Colonic mucosa (tissue), 4 donors: ENCODE measurements at regions not wholly inside any gene's neighbourhood (a gene's known extent, or its start where the extent isn't known, plus 50 kb on each side); places are given as distances from the start of the nearest gene placed in this dataset.
"Not testable (repeated sequence)": the region's sequence is repeated elsewhere in the genome, so short reads cannot be mapped to it uniquely, and the experiment has no call there.

Source experiments
- DNase-seq: peaks from one replicate; pipeline ENCODE4 v3.0.0-alpha.2; 2020
- H3K27ac ChIP-seq: fragments of 200-600 bp; one replicate; pipeline ENCODE4 v1.8.0; 2021
- H3K27me3 ChIP-seq: fragments of 200-600 bp; one replicate; pipeline ENCODE4 v1.8.0; 2021
- H3K36me3 ChIP-seq: fragments of 200-600 bp; one replicate; pipeline ENCODE4 v1.8.0; 2021
- H3K4me1 ChIP-seq: fragments of 200-600 bp; one replicate; pipeline ENCODE4 v1.8.0; 2021; ENCODE audit warnings: mild to moderate bottlenecking
- H3K4me3 ChIP-seq: fragments of 200-600 bp; one replicate; pipeline ENCODE4 v1.8.0; 2021
- H3K9ac ChIP-seq, 2 donors: one replicate each; pipeline ENCODE4 v1.7.0; 2013; ENCODE audit warnings: control low read depth in 2 of 2, low read depth in 2 of 2, low read length in 2 of 2
- H3K9me3 ChIP-seq: fragments of 200-600 bp; one replicate; pipeline ENCODE4 v1.8.0; 2021
- intact Hi-C: fragments of 100-400 bp; cut with DNase I; formaldehyde crosslinking; loops from one replicate; pipeline ENCODE4 v1.14.1; 2022
- TF ChIP-seq, protein P1 (sequence below): fragments of 200-600 bp; IDR thresholded peaks from one replicate; pipeline ENCODE4 v1.8.0; 2022; ENCODE audit warnings: antibody characterized with exemption, mild to moderate bottlenecking
- donor health status: healthy.
- donor health status: DM: no; HTN: no; CAD: no.
- donor health status: DM: no; HTN: no; CAD: no.

- Histone ChIP-seq H3K9ac (no peak overlapping the region), H3K9me3 (no peaks in the 10 kb centered on the region), H3K36me3 (no peaks in the 10 kb centered on the region), H3K27me3 (no peaks in the 10 kb centered on the region), H3K4me1 (no peaks in the 10 kb centered on the region), H3K27ac (no peak overlapping the region), H3K4me3 (no peak overlapping the region)
- TF ChIP-seq, protein P1, sequence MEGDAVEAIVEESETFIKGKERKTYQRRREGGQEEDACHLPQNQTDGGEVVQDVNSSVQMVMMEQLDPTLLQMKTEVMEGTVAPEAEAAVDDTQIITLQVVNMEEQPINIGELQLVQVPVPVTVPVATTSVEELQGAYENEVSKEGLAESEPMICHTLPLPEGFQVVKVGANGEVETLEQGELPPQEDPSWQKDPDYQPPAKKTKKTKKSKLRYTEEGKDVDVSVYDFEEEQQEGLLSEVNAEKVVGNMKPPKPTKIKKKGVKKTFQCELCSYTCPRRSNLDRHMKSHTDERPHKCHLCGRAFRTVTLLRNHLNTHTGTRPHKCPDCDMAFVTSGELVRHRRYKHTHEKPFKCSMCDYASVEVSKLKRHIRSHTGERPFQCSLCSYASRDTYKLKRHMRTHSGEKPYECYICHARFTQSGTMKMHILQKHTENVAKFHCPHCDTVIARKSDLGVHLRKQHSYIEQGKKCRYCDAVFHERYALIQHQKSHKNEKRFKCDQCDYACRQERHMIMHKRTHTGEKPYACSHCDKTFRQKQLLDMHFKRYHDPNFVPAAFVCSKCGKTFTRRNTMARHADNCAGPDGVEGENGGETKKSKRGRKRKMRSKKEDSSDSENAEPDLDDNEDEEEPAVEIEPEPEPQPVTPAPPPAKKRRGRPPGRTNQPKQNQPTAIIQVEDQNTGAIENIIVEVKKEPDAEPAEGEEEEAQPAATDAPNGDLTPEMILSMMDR = no peak
- intact Hi-C loops = no loop called here
- DNase-seq = no peak
These were observed 224.8 kb downstream of the FAM43A start for GRCh38 chr3:194910414-194910984.

DNA sequence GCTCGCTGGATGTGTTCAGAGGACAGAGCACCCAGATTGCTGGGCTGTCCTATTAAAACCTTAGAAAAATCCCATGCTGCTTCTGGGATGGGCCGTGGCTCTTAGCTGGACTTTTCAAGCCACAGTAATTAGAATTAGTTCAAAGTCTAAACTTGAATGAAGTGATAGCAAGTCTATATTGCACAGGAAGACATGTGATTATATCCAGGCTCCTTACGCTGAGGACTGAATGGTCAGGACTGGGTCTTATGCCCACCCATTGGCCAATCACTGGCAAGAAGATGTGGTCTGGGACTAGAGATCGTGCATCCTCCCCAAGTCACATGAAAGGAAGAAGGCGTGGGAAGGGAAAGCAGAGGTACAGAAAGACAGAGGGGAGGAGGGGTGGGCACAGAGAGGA, 227.6 kb downstream of the FAM43A start:
- H3K9me3 ChIP-seq = no peaks in the 10 kb centered on the region
- no peak overlapping the region for H3K9ac ChIP-seq
- intact Hi-C loops = no loop called here
- H3K36me3 ChIP-seq = no peaks in the 10 kb centered on the region
- DNase-seq = no peak
- H3K4me1 ChIP-seq = no peaks in the 10 kb centered on the region
- H3K4me3 ChIP-seq = no peak overlapping the region
- H3K27me3 ChIP-seq = no peaks in the 10 kb centered on the region
- H3K27ac ChIP-seq = no peak overlapping the region
- TF ChIP-seq, protein P1 = no peak

DNA sequence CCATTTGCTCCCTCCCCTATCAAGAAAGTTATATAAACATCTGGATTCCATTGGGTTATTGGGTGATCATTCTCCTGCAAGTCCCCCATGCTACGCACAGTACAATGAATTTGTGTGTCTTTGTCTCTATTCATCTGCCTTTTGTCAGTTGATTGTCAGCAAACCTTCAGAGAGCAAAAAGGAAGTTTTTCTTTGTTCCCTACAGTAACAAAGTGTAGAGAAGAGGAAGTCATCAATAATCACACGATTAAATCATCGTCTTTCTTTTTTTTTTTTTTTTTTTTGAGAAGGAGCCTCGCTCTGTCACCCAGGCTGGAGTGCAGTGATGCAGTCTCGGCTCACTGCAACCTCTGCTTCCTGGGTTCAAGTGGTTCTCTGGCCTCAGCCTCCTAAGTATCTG, 239.2 kb downstream of the FAM43A start:
- DNase-seq, H3K9ac ChIP-seq, H3K27ac ChIP-seq, H3K4me1 ChIP-seq, H3K9me3 ChIP-seq, intact Hi-C loops, H3K36me3 ChIP-seq, H3K27me3 ChIP-seq, H3K4me3 ChIP-seq: not testable (repeated sequence)

- Histone ChIP-seq H3K4me1 (no peaks in the 10 kb centered on the region), H3K9me3 (no peaks in the 10 kb centered on the region), H3K4me3 (no peak overlapping the region), H3K9ac (no peak overlapping the region), H3K27ac (no peak overlapping the region), H3K27me3 (no peaks in the 10 kb centered on the region), H3K36me3 (no peaks in the 10 kb centered on the region)
- TF ChIP-seq, protein P1 = no peak
- no peak for DNase-seq
- intact Hi-C loops = no loop called here
These were observed 239.9 kb downstream of the FAM43A start for GRCh38 chr3:194925614-194926013.

GRCh38 chr3:194928227-194928626, 242.5 kb downstream of the FAM43A start:
- Histone ChIP-seq H3K36me3 (no peaks in the 10 kb centered on the region), H3K9ac (no peak overlapping the region), H3K27ac (no peak overlapping the region), H3K4me1 (no peaks in the 10 kb centered on the region), H3K4me3 (no peak overlapping the region), H3K9me3 (no peaks in the 10 kb centered on the region), H3K27me3 (no peaks in the 10 kb centered on the region)
- intact Hi-C loops = no loop called here
- DNase-seq = no peak
- TF ChIP-seq, protein P1 = no peak

DNA sequence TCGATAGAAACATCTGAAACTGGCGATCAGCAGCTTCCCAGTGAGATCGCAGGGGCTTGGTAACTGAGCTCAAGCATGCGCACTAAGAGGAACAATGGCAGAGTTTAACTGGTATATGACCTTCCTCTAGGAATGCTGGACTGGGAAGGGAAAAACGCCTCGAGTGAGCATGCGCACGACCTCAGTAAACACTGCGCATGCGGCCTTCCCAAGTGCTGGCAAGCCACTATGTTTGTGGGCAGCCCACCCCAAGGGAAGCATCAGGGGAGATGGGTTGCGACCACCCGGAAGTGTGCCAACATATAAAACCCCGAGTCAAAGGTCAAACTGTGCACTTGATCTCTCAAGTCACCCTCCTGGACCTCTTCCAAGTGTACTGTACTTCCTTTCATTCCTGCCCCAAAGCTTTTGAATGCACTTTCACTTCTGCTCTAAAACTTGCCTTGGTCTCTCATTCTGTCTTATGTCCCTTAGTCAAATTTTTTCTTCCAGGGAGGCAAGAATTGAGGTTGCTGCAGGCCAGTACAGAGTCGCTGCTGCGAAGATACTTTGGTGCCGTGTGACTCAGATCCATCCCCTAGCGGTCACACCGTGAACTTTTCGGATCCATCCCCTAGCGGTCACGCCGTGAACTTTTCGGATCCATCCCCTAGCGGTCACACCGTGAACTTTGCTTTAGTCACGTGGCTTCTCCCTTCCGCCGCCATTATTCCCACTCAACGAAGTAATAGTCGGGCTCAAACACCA, 243.3 kb downstream of the FAM43A start:
- intact Hi-C loops = no loop called here
- no peak overlapping the region for H3K4me3 ChIP-seq
- no peaks in the 10 kb centered on the region for H3K36me3 ChIP-seq
- no peak overlapping the region for H3K27ac ChIP-seq
- H3K27me3 ChIP-seq = no peaks in the 10 kb centered on the region
- H3K9ac ChIP-seq = no peak overlapping the region
- TF ChIP-seq, protein P1 = no peak
- no peaks in the 10 kb centered on the region for H3K4me1 ChIP-seq
- no peaks in the 10 kb centered on the region for H3K9me3 ChIP-seq
- DNase-seq = no peak
